ENCODE measurements at regions not wholly inside any gene's neighbourhood (a gene's known extent, or its start where the extent isn't known, plus 50 kb on each side); places are given as distances from the start of the nearest gene placed in this dataset.

- no peak for DNase-seq
- no peak overlapping the region for H3K27ac Mint-ChIP-seq
- peaks cover 3% of the 10 kb centered on the region for H3K4me1 Mint-ChIP-seq (ENCODE audit: low read depth)
- H3K9me3 Mint-ChIP-seq, result no peaks in the 10 kb centered on the region
- H3K27me3 Mint-ChIP-seq, result peaks cover 2% of the 10 kb centered on the region
- H3K4me3 Mint-ChIP-seq, result no peak overlapping the region
- intact Hi-C loops (cut with micrococcal nuclease), result no loop called here
- ChIA-PET CTCF (no interaction called here), POLR2A (interaction anchor here (0.7 kb wide), 1 partner anchor 17 kb away, joined by 3 read pairs; no protein-coding TSS in a partner anchor)
- no peak for TF ChIP-seq CTCF (IDR thresholded peaks at IDR 0.05)
- no peaks in the 10 kb centered on the region for H3K36me3 Mint-ChIP-seq (ENCODE audit: low read depth)
- no peak for ATAC-seq
Observed at GRCh38 chr1:244231572-244232315, 180.7 kb downstream of the ZBTB18 start.

DNA sequence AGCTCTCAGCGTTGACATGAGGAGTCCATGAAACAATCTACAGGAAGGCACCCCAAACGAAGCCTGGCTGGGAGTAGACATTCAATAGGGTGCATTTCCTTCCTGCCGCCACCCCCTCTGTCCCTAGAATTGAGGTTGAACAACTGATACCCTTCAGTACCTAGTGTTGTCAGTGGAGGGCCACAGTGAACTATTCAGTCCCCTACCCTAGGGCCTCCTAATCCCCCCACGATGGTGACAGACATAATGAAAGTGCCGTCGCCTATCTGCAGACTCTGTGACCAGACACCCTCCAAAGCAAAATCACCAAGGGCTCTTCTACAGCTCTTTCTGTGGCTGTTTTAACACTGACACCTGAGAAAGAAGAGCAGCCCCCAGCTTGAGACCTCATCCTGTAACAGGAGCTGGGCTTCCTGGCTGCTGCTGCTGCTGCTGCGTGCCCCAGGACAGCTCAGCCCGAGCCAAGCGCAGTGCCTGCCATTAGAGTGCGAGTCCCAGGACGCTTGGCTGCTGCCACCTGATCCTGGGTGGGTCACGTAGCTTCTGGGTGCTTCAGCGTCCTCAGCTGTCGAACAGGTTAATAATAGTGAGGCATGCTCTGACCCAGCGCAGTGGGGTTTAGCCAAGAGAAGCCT is 183.0 kb downstream of the ZBTB18 start:
- ATAC-seq (peak; percentile 56), DNase-seq (peak; percentile 15)
- no peak for TF ChIP-seq CTCF (IDR thresholded peaks at IDR 0.05)
- intact Hi-C loops (cut with micrococcal nuclease), result no loop called here
- Mint-ChIP-seq H3K4me3 (no peak overlapping the region), H3K27me3 (peaks cover 1% of the 10 kb centered on the region), H3K36me3 (ENCODE audit: low read depth) (no peaks in the 10 kb centered on the region), H3K27ac (no peak overlapping the region), H3K4me1 (ENCODE audit: low read depth) (peaks cover 4% of the 10 kb centered on the region), H3K9me3 (no peaks in the 10 kb centered on the region)
- CTCF ChIA-PET, result interaction anchor here (1.4 to 1.5 kb wide), 2 partner anchors 38 to 159 kb away, joined by 3 to 5 read pairs; no protein-coding TSS in a partner anchor
- POLR2A ChIA-PET, result interaction anchor here (1.6 kb wide), 1 partner anchor 8 kb away, joined by 3 read pairs; no protein-coding TSS in a partner anchor

DNA sequence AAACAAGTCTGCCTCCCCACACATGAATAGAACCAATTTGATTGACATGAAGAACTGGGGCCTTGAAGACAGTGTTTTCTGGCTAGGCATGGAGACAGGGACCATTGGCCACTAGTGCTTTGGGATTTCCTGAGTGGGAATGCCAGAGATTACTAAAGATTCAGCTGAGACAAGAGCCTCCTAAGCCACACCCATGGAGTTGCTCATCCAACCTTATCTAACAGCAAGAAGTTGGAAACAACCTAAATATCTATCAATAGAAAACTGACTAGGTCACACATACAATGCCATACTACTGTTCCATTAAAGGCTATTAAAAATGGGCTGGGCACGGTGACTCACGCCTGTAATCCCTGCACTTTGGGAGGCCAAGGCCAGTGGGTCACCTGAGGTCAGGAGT is 184.1 kb downstream of the ZBTB18 start:
- intact Hi-C loops (cut with micrococcal nuclease), result no loop called here

DNA sequence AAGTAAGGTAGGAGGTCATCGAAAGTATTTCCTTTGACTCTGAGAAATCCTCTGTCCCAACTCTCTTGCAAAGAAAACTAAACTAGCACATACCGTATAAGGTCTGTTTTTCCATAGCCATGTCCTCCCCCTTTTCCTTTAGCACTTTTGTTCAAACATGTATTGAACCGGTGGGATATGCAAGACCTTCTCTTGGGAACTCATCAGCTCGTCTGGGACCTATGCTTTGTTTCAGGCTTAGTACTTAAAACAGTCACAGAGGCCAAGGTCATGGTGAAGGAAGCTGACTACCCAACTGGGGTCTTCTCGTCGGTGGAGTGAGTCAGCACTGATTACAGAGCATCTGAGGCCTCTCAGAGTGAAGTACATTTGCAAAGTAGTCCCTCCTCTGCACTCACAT is 185.0 kb downstream of the ZBTB18 start:
- H3K36me3 Mint-ChIP-seq (ENCODE audit: low read depth), result no peaks in the 10 kb centered on the region
- POLR2A ChIA-PET, result no interaction called here

More for the DNA sequence above, 184.1 kb downstream of the ZBTB18 start:
- Mint-ChIP-seq H3K27me3 (peaks cover 1% of the 10 kb centered on the region), H3K4me3 (no peak overlapping the region), H3K9me3 (no peaks in the 10 kb centered on the region), H3K36me3 (ENCODE audit: low read depth) (no peaks in the 10 kb centered on the region), H3K27ac (no peak overlapping the region), H3K4me1 (ENCODE audit: low read depth) (peaks cover 8% of the 10 kb centered on the region)
- no peak for ATAC-seq
- POLR2A ChIA-PET, result no interaction called here
- no peak for DNase-seq
- CTCF ChIA-PET, result no interaction called here
- no peak for TF ChIP-seq CTCF (IDR thresholded peaks at IDR 0.05)

More for the DNA sequence above, 185.0 kb downstream of the ZBTB18 start:
- H3K4me1 Mint-ChIP-seq (ENCODE audit: low read depth), result peaks cover 8% of the 10 kb centered on the region
- DNase-seq (no peak), ATAC-seq (no peak)
- H3K4me3 Mint-ChIP-seq, result no peak overlapping the region
- no peak overlapping the region for H3K27ac Mint-ChIP-seq
- no peaks in the 10 kb centered on the region for H3K9me3 Mint-ChIP-seq
- intact Hi-C loops (cut with micrococcal nuclease), result no loop called here
- CTCF ChIA-PET, result no interaction called here
- no peaks in the 10 kb centered on the region for H3K27me3 Mint-ChIP-seq
- no peak for TF ChIP-seq CTCF (IDR thresholded peaks at IDR 0.05)

Data from activated CD8-positive, alpha-beta T cell treated with anti-CD3 and anti-CD28 coated beads for 36 hours (primary cell).